HG03135 (cell line): ENCODE measurements at regions not wholly inside any gene's neighbourhood (a gene's known extent, or its start where the extent isn't known, plus 50 kb on each side); places are given as distances from the start of the nearest gene placed in this dataset.

Source experiments
- ATAC-seq: cut with Tn5 transposase; IDR thresholded peaks from one replicate; pipeline ENCODE4 v1.9.1; 2021; ENCODE audit warnings: mild to moderate bottlenecking, moderate library complexity; ENCODE audit not compliant: unreplicated experiment

- ATAC-seq: no peak
Measured at GRCh38 chr10:36333446-36333845, 691.4 kb upstream of the FZD8 start.

- no peak for ATAC-seq
Measured at GRCh38 chr10:36332926-36333325, 690.8 kb upstream of the FZD8 start.

DNA sequence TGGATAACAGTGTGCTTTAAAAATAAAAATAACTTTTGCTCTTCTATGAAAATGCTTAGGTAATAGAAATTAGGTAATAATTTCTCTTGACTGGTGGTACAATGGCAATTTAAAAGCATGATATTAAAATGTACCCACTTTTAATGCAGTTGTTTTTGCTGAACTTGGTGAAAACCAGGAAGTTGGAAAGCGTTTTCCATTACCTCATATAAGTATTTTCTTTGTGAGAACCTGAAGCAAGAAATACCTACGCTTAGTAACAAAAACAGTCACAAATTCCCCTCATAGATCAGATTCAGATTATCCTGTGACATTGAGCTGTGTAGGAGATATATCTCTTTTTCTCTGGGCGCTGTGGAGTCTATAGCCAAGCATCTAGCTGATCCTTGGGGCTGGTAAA is 689.0 kb upstream of the FZD8 start:
- no peak for ATAC-seq

DNA sequence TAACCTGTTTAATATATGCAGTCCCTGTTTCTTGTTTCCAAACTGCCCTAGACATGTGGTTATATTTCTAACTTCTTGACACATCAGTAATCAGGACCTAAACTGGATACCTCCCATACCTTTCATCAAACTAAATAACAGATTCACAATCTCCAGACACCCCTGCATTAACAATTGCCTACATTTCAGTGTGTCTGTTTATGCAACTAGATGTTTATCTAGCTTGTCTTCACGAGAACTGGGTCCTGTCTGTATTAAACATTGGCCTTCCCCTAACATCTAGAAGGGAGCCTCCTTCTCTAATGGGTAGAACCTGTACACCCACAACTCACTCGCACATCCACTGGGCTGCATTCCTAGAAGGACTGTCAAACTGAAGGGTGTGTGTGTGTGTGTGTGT is 683.7 kb upstream of the FZD8 start:
- no peak for ATAC-seq

DNA sequence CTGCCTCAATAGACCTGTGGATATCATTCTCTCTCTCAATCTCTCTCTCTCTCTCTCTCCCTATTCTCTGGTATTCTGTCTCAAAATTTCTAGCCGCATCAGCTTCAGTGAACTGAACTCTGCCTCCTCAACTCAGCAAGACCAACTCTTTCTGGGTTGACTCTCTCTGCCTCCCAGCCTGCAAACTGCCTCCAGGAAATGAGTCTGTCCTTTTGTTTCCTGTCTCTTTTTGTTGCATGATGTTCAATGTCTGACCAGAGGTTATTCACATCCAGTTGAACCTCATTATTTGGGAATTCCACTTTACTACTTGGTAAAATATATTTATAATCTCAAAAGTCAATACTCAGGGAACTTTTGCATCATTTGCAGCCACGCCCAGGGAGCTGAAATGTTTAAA is 682.7 kb upstream of the FZD8 start:
- ATAC-seq: no peak

- ATAC-seq: no peak
Measured at GRCh38 chr10:36313142-36313541, 671.0 kb upstream of the FZD8 start.

GRCh38 chr10:36303896-36304295 is 661.8 kb upstream of the FZD8 start:
- ATAC-seq: no peak

DNA sequence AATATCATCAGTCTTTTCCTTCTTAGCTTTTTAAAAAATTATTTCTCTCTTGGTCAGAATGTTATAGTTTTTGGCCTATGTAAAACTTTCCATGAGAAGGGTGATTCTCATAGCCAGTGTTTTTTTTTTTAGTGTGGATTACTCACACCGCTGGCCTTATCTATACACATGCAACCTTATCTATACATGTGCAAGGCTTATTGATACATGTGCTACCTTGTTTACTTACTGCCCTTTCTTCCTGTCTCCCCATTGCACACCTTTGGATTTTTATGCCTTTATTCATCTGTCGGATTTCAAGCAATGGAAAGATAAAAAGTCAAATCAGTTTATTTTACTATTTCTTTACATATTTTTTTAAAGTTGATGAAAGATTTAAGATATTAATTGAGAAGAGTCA is 660.0 kb upstream of the FZD8 start:
- no peak for ATAC-seq

DNA sequence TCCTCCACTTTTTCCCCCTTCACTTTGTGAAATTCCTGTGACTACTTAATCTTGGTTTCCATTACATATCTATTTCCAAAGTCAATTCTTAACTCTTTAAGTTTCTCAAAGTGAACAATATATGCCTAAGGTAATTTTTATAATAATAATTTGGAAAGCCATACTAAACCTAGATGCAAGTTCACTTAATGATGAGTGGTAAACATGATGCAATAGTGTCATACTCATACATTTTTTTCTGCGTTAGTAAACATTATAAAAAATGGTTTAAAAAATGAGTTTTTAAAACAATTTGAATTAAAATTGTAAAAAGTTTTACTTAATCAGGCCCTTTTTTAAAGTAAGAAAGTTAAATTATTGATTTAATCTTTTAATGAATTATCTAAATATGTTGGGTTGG is 659.4 kb upstream of the FZD8 start:
- no peak for ATAC-seq

GRCh38 chr10:36301139-36301538 is 659.0 kb upstream of the FZD8 start:
- no peak for ATAC-seq

GRCh38 chr10:36283827-36284226 is 641.7 kb upstream of the FZD8 start:
- ATAC-seq: no peak

GRCh38 chr10:36281831-36282331 is 639.8 kb upstream of the FZD8 start:
- no peak for ATAC-seq

DNA sequence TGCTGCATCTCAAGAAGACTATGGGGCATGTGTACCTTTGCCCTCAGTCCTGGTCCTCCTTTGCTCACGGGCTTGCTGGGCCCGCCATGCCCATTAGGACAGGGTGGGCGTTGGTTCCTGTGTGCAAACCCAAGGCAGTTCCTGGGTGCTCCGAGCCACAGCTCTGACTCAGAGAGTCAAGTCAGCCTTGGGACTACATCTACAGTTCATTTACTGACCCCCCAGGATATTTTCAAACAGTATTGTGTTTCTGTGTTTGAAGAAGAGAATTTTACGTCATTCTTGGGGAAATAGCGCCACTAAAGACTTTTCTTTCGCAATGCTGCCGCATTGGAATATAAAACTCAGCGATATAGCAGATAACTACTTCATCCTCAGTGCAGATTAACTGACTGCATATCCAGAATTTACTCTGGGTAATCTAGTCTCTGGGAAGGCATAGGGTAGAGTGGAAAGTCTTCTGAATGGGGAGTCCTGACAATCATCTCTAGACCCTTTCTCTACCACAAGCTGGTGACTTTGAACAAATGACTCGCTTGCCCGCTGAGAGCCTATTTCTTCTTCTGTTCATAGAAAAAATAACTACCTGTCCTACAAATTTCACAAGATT is 638.9 kb upstream of the FZD8 start:
- ATAC-seq: no peak

- no peak for ATAC-seq
Measured at GRCh38 chr10:36280321-36280741, 638.2 kb upstream of the FZD8 start.

GRCh38 chr10:36278176-36278575 is 636.1 kb upstream of the FZD8 start:
- no peak for ATAC-seq

- no peak for ATAC-seq
Measured at GRCh38 chr10:36277459-36277858, 635.4 kb upstream of the FZD8 start.

GRCh38 chr10:36271627-36272340 is 629.7 kb upstream of the FZD8 start:
- ATAC-seq: no peak

GRCh38 chr10:36269222-36269621 is 627.1 kb upstream of the FZD8 start:
- ATAC-seq: no peak

- no peak for ATAC-seq
Measured at GRCh38 chr10:36266923-36267322, 624.8 kb upstream of the FZD8 start.

DNA sequence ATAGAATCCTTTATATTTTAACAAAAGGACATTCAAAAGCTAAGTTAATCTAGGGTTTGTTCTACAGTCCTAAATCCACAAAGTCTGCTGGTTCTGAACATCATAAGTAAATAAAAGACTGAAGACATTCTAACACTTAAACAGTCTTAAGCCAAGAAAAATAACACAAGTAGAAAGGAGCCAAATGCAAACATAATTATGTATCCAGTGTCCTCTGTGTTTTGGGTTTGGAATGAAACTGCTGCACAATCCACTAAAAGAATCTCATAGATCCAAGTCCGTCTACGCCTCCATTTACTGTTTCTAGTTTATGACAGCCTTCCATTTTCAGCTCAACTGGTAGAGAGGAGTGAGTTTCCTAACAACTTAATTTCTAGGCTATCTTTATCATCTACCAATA is 623.6 kb upstream of the FZD8 start:
- no peak for ATAC-seq

DNA sequence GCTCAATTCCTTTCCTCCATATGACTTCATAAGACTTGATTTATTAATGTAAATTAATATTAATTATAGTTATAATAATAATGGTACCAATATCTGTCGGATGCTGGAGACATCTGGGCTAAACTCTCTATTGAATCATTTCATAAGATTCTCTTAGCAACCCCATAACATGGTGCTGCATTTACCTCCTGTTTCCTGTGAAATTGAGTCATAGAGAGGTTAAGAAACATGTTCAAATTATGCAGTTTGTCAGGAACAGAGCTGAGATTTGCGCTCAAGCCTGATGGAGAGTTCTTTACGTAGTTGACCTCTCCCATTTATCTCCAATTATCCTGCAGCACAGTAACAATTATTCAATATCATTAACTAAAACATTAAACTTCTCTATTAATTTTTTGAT is 621.8 kb upstream of the FZD8 start:
- no peak for ATAC-seq

GRCh38 chr10:36256948-36257356 is 614.9 kb upstream of the FZD8 start:
- ATAC-seq: no peak

DNA sequence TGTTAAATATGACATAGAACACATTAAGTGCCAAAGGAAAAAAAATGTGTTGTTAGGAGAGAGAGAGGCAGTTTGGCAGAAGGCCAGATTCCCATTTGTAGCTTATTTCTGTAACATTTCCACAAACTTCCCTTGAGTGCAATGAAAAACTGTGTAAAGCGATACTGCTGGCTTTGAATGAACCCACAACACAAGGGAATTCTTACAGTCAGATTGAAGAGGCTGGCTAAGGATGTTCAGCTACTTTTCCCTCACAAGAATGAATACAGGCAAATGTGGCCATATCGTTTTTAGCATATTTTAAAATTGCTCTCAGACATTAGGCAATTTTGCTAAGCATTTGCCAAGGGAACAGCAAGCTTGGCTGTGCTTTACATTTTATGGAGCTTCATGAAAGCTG is 614.1 kb upstream of the FZD8 start:
- ATAC-seq: no peak
